CD4-positive, alpha-beta T cell treated with Interleukin-17A for 4 hours (primary cell): ENCODE measurements at regions not wholly inside any gene's neighbourhood (a gene's known extent, or its start where the extent isn't known, plus 50 kb on each side); places are given as distances from the start of the nearest gene placed in this dataset.

Experiments used
- DNase-seq: peaks from one replicate; pipeline ENCODE4 v3.0.0-alpha.2; 2020; ENCODE audit warnings: mixed read lengths

GRCh38 chr12:107411792-107412535 is 273.6 kb upstream of the PWP1 start:
- DNase-seq, result no peak

GRCh38 chr12:107415071-107415470 is 270.5 kb upstream of the PWP1 start:
- no peak for DNase-seq

- no peak for DNase-seq
Measured at GRCh38 chr12:107415834-107416233, 269.8 kb upstream of the PWP1 start.

- no peak for DNase-seq
Measured at GRCh38 chr12:107417004-107417403, 268.6 kb upstream of the PWP1 start.

GRCh38 chr12:107418981-107419380 is 266.6 kb upstream of the PWP1 start:
- no peak for DNase-seq

- no peak for DNase-seq
Measured at GRCh38 chr12:107423531-107423930, 262.1 kb upstream of the PWP1 start.

- DNase-seq, result no peak
Measured at GRCh38 chr12:107429006-107429705, 256.4 kb upstream of the PWP1 start.

GRCh38 chr12:107431942-107432341 is 253.7 kb upstream of the PWP1 start:
- DNase-seq, result no peak

GRCh38 chr12:107435072-107435471 is 250.5 kb upstream of the PWP1 start:
- DNase-seq, result no peak

- no peak for DNase-seq
Measured at GRCh38 chr12:107435520-107435919, 250.1 kb upstream of the PWP1 start.

GRCh38 chr12:107436376-107436775 is 249.2 kb upstream of the PWP1 start:
- DNase-seq, result no peak

- no peak for DNase-seq
Measured at GRCh38 chr12:107436836-107437235, 248.8 kb upstream of the PWP1 start.

- DNase-seq, result no peak
Measured at GRCh38 chr12:107437954-107438353, 247.6 kb upstream of the PWP1 start.

- DNase-seq, result no peak
Measured at GRCh38 chr12:107439026-107439738, 246.4 kb upstream of the PWP1 start.

GRCh38 chr12:107440606-107441005 is 245.0 kb upstream of the PWP1 start:
- DNase-seq, result no peak

GRCh38 chr12:107441665-107442300 is 243.8 kb upstream of the PWP1 start:
- peak; percentile 9 for DNase-seq

GRCh38 chr12:107442326-107442987 is 243.1 kb upstream of the PWP1 start:
- no peak for DNase-seq

GRCh38 chr12:107443320-107444090 is 242.1 kb upstream of the PWP1 start:
- no peak for DNase-seq

- no peak for DNase-seq
Measured at GRCh38 chr12:107444771-107445170, 240.8 kb upstream of the PWP1 start.

- no peak for DNase-seq
Measured at GRCh38 chr12:107446476-107446875, 239.1 kb upstream of the PWP1 start.

GRCh38 chr12:107447336-107447735 is 238.3 kb upstream of the PWP1 start:
- DNase-seq, result no peak

GRCh38 chr12:107448198-107448597 is 237.4 kb upstream of the PWP1 start:
- DNase-seq, result no peak
